Endothelial cell of umbilical vein (primary cell): ENCODE measurements at regions not wholly inside any gene's neighbourhood (a gene's known extent, or its start where the extent isn't known, plus 50 kb on each side); places are given as distances from the start of the nearest gene placed in this dataset.

Experiments used
- BruUV-seq: library from RNA; stranded (reverse); fragments of 400-500 nt; replicated peaks from 2 replicates; lab custom pipeline; 2021; lab: Mats Ljungman, UMichigan
- CTCF ChIA-PET: fragments of 300-600, 350-600 bp; sonication (Branson Sonifier 250); formaldehyde crosslinking; loops from one replicate; lab custom pipeline; 2021; ENCODE audit warnings: antibody characterized with exemption, inconsistent platforms; lab: Charles Lee
- POLR2A ChIA-PET: fragments of 300-600, 350-600 bp; sonication (Branson Sonifier 250); formaldehyde crosslinking; loops from one replicate; lab custom pipeline; 2021; ENCODE audit warnings: antibody characterized with exemption, inconsistent platforms; lab: Charles Lee
- DNase-seq: peaks from one replicate; pipeline ENCODE4 v3.0.0-alpha.2; 2011; ENCODE audit warnings: low read depth, low spot score
- FAIRE-seq: peaks from 2 replicates; lab custom pipeline; 2011; peaks lifted over from hg19 to GRCh38; lab: Jason Lieb, UNC
- H2AFZ ChIP-seq: 2 replicates; pipeline ENCODE4 v1.6.0; 2012; ENCODE audit warnings: low read depth, low read length, control low read depth, inconsistent platforms
- H3K27ac ChIP-seq: 2 replicates; pipeline ENCODE4 v1.5.1; 2011; ENCODE audit warnings: low read depth, mild to moderate bottlenecking, control low read depth, low read length, moderate library complexity; ENCODE audit not compliant: insufficient read depth
- H3K27me3 ChIP-seq, 2 experiments: 2 replicates each; pipeline versions ENCODE4 v1.6.0 to v1.6.1; 2011; ENCODE audit warnings: low read length in 2 of 2, mixed read lengths in 1 of 2; ENCODE audit not compliant: control insufficient read depth in 2 of 2, insufficient read depth in 2 of 2
- H3K36me3 ChIP-seq, 2 experiments: 2 replicates in 1 of 2; 3 replicates in 1 of 2; pipeline ENCODE4 v1.5.1; 2011; ENCODE audit warnings: low read length in 2 of 2, mild to moderate bottlenecking in 1 of 2, moderate library complexity in 1 of 2; ENCODE audit not compliant: control insufficient read depth in 2 of 2, insufficient read depth in 2 of 2; ENCODE audit errors: extremely low read depth in 1 of 2
- H3K4me1 ChIP-seq: 3 replicates; pipeline ENCODE4 v1.5.1; 2011; ENCODE audit warnings: mild to moderate bottlenecking, low read length; ENCODE audit not compliant: control insufficient read depth, insufficient read depth; ENCODE audit errors: extremely low read depth
- H3K4me2 ChIP-seq: 2 replicates; pipeline ENCODE4 v1.6.1; 2011; ENCODE audit warnings: low read length, control low read depth, mixed read lengths; ENCODE audit not compliant: insufficient read depth
- H3K4me3 ChIP-seq, 3 experiments: fragments of 200-600 bp in 1 of 3; sonication (generic), shearing (Covaris generic) in 1 of 3; replicated peaks in 1 of 3; 2 replicates each; pipeline ENCODE4 v1.5.1; 2011 to 2016; ENCODE audit warnings: control low read depth in 3 of 3, low read length in 3 of 3, mild to moderate bottlenecking in 2 of 3, inconsistent platforms in 1 of 3, low read depth in 1 of 3, moderate library complexity in 1 of 3; ENCODE audit not compliant: insufficient read depth in 1 of 3
- H3K79me2 ChIP-seq: 2 replicates; pipeline ENCODE4 v1.6.0; 2012; ENCODE audit warnings: low read length, inconsistent platforms; ENCODE audit not compliant: control insufficient read depth, insufficient read depth
- H3K9ac ChIP-seq: replicated peaks from 2 replicates; pipeline ENCODE3; 2011; ENCODE audit warnings: low read length, control low read depth; ENCODE audit not compliant: insufficient read depth; ENCODE audit errors: extremely low read depth
- H3K9me1 ChIP-seq: replicated peaks from 3 replicates; pipeline ENCODE4 v1.6.0; 2011; ENCODE audit warnings: mild to moderate bottlenecking, low read length; ENCODE audit not compliant: control insufficient read depth, insufficient read depth; ENCODE audit errors: extremely low read depth
- H3K9me3 ChIP-seq: replicated peaks from 2 replicates; pipeline ENCODE4 v1.5.1; 2012; ENCODE audit warnings: low read length, inconsistent platforms; ENCODE audit not compliant: control insufficient read depth, insufficient read depth
- H4K20me1 ChIP-seq: replicated peaks from 2 replicates; pipeline ENCODE3; 2011; ENCODE audit warnings: mild to moderate bottlenecking, low read length; ENCODE audit not compliant: control insufficient read depth, insufficient read depth; ENCODE audit errors: extremely low read depth
- EZH2 ChIP-seq: IDR thresholded peaks from 2 replicates; pipeline ENCODE4 v1.6.1; 2012; ENCODE audit warnings: borderline replicate concordance, low read depth, mild to moderate bottlenecking, moderate library complexity, low read length, inconsistent platforms; ENCODE audit not compliant: severe bottlenecking
- FOS ChIP-seq: IDR thresholded peaks from 2 replicates; pipeline ENCODE4 v1.6.1; 2011; ENCODE audit warnings: mild to moderate bottlenecking, low read length, moderate library complexity, borderline replicate concordance; ENCODE audit not compliant: insufficient read depth
- GATA2 ChIP-seq: IDR thresholded peaks from 2 replicates; pipeline ENCODE4 v1.7.0; 2011; ENCODE audit warnings: low read depth, mild to moderate bottlenecking, moderate library complexity, mixed read lengths, low read length; ENCODE audit not compliant: insufficient read length, insufficient read depth
- JUN ChIP-seq: IDR thresholded peaks from 2 replicates; pipeline ENCODE4 v1.6.1; 2011; ENCODE audit warnings: borderline replicate concordance, low read depth; ENCODE audit not compliant: insufficient read length, insufficient read depth
- MAX ChIP-seq: IDR thresholded peaks from 2 replicates; pipeline ENCODE4 v1.6.1; 2011; ENCODE audit not compliant: insufficient read depth, insufficient read length
- MYC ChIP-seq: IDR thresholded peaks from one replicate; pipeline ENCODE4 v1.6.1; 2011; ENCODE audit warnings: mild to moderate bottlenecking, low read depth, low read length
- POLR2A ChIP-seq: IDR thresholded peaks from 2 replicates; pipeline ENCODE4 v1.6.1; 2012; ENCODE audit warnings: low read depth, mild to moderate bottlenecking, control low read depth, low read length
- POLR2AphosphoS5 ChIP-seq: IDR thresholded peaks from 2 replicates; pipeline ENCODE4 v1.6.1; 2012; ENCODE audit warnings: low read depth, mild to moderate bottlenecking, control low read depth, low read length, moderate library complexity; ENCODE audit not compliant: insufficient read depth
- dilution Hi-C: fragments of 300-500 bp; cut with MboI; formaldehyde crosslinking; loops from one replicate; pipeline ENCODE4 v1.15.0; 2019; ENCODE audit warnings: low sequenced_read_pairs; ENCODE audit not compliant: extremely low pct_ligation_motif_present
- intact Hi-C: fragments of 100-400 bp; cut with micrococcal nuclease; formaldehyde crosslinking; loops from one replicate; pipeline ENCODE4 v1.10.0; 2022
- TF ChIP-seq, protein P1 (sequence below), 2 donors: IDR thresholded peaks; 1 replicate in 1 of 2; 2 replicates in 1 of 2; pipeline ENCODE4 v1.5.1; 2011; ENCODE audit warnings: low read length in 2 of 2, mild to moderate bottlenecking in 2 of 2, moderate library complexity in 2 of 2, control low read depth in 1 of 2, inconsistent platforms in 1 of 2, low read depth in 1 of 2; ENCODE audit not compliant: insufficient read depth in 1 of 2; ENCODE audit errors: extremely low read depth in 1 of 2

DNA sequence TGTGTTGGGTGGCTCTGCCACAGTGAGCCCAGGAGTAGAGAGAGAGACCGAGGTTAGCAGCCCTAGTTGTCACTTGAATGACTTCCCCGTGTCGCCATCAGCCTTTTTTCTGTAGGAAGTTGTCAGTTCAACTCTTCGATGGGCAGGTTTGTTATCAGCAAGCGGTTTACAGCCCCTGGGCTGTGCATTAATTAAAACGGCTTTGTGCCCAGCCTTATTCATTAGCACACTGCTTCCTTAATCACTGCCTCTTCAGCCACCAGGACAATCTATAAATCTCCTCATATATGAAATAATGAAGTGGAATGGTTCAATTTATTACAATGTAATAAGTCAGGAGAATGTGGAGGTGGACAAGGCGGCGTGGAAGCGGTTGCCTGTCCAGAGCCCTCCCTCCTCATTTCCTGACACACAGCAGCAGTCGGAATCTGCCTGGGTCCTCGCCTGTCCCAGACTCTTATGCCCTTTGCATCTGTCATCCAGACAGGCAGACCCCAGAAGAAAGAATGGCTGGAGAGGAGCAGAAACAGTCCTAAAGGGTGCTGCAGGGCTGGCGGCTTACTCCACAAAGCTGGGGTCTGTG, 122.4 kb upstream of the OPCML start:
- Histone ChIP-seq H3K27ac (no peak overlapping the region), H3K9me1 (no peaks in the 10 kb centered on the region), H3K9ac (no peak overlapping the region), H3K9me3 (peaks cover 8% of the 10 kb centered on the region), H3K36me3 (no peaks in the 10 kb centered on the region), H4K20me1 (no peaks in the 10 kb centered on the region), H3K4me1 (no peaks in the 10 kb centered on the region), H3K79me2 (no peaks in the 10 kb centered on the region), H2AFZ (no peak overlapping the region), H3K4me2 (no peak overlapping the region), H3K4me3 (no peak overlapping the region), H3K27me3 (no peaks in the 10 kb centered on the region)
- CTCF ChIA-PET: no interaction called here
- TF ChIP-seq, protein P1, sequence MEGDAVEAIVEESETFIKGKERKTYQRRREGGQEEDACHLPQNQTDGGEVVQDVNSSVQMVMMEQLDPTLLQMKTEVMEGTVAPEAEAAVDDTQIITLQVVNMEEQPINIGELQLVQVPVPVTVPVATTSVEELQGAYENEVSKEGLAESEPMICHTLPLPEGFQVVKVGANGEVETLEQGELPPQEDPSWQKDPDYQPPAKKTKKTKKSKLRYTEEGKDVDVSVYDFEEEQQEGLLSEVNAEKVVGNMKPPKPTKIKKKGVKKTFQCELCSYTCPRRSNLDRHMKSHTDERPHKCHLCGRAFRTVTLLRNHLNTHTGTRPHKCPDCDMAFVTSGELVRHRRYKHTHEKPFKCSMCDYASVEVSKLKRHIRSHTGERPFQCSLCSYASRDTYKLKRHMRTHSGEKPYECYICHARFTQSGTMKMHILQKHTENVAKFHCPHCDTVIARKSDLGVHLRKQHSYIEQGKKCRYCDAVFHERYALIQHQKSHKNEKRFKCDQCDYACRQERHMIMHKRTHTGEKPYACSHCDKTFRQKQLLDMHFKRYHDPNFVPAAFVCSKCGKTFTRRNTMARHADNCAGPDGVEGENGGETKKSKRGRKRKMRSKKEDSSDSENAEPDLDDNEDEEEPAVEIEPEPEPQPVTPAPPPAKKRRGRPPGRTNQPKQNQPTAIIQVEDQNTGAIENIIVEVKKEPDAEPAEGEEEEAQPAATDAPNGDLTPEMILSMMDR (IDR thresholded peaks at IDR 0.05; ENCODE audit: extremely low read depth in 1 of 2, insufficient read depth in 1 of 2, low read depth in 1 of 2, low read length in 2 of 2): no peak
- TF ChIP-seq FOS: no peak
- TF ChIP-seq GATA2: no peak
- TF ChIP-seq POLR2A: no peak
- TF ChIP-seq POLR2AphosphoS5: no peak
- TF ChIP-seq MYC: no peak
- no peak for TF ChIP-seq MAX
- no peak for TF ChIP-seq EZH2
- no peak for TF ChIP-seq JUN
- POLR2A ChIA-PET: no interaction called here
- no peak for DNase-seq
- dilution Hi-C loops: no loop called here
- intact Hi-C loops: no loop called here
- BruUV-seq: no TSS peak
- no peak for FAIRE-seq
